ENCODE measurements at regions not wholly inside any gene's neighbourhood (a gene's known extent, or its start where the extent isn't known, plus 50 kb on each side); places are given as distances from the start of the nearest gene placed in this dataset.
A peak's percentile ranks its signal among the peaks of the same experiment; 100 is the strongest.

GRCh38 chrX:78213331-78213730 is 73.9 kb upstream of the TAF9B start:
- no peak for DNase-seq

DNA sequence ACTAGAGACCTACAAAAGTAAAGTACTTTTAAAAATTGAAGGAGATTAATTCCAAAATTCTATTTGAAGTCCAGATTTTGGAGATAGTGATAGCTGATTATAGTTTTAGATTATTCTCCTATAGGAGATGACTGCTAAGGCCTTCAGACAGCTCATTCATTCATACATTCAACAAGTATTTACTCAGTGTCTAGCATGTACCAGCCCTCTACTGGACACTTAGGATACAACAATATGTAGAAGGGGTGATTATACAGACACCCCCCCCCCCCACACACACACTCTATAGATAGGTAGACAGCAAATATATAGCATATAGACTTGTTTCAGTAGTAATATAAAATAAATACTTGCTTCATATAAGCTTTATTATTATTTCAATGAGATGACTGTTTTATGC is 60.4 kb upstream of the TAF9B start:
- DNase-seq: peak in 1 of 2 experiments; percentile 11

Data from NCI-H524 (cell line).